CD4-positive, alpha-beta T cell treated with Interleukin-17A for 1 hour (primary cell): ENCODE measurements at regions not wholly inside any gene's neighbourhood (a gene's known extent, or its start where the extent isn't known, plus 50 kb on each side); places are given as distances from the start of the nearest gene placed in this dataset.
"Not testable (repeated sequence)": the region's sequence is repeated elsewhere in the genome, so short reads cannot be mapped to it uniquely, and the experiment has no call there.

Experiments
- DNase-seq: peaks from one replicate; pipeline ENCODE4 v3.0.0-alpha.2; 2020

GRCh38 chr6:133057352-133057751 is 183.8 kb upstream of the EYA4 start:
- no peak for DNase-seq

DNA sequence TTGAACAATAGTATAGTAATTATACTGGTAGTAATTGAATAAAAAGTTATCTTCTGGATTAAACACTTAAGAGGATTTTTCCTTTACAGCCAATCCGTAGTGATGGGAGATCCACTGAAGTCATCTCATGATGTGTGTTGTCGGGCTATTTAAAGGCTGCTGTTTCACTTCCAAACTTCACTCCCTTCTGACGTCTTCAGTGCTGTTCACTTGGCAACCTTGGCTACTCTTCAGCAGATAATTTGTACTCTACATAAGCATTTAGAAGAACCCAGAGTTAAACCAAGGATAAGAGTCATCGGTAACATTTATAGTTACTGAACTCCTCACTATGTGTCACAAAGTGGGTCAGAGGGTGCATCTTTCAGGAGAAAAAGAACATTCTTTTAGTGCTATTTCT is 179.1 kb upstream of the EYA4 start:
- DNase-seq: peak; percentile 15

- peak; percentile 23 for DNase-seq
Measured at GRCh38 chr6:133062696-133063306, 178.4 kb upstream of the EYA4 start.

GRCh38 chr6:133067960-133068359 is 173.2 kb upstream of the EYA4 start:
- DNase-seq: no peak

DNA sequence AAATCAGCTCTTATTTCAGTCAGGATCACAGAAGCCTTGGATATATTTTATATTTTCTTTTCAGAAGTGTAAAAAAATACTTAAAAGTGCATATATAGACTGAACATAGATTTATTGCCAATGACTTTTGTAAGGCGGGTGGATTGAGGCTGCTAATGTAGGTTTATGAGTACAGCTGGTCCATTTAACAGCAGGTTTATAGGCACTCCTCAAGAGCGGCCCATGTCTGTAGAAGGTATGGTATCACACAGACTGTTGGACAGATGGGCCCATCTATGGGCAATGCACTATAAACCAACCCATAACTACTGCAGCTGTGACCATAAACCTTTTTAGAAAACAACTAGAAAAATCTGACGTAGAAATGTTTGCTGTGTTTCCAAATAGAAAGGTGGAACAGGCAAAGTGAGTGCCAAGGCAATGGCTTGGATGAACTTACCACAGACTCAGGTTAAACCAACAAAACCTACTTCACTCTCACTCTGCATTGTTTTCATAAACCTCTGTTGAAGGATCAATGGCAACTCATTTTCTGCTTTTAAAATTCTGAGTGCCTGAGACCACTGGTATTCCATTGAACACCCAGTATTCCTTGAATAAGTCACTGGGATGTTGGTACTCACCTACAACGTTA is 170.6 kb upstream of the EYA4 start:
- DNase-seq: no peak

GRCh38 chr6:133079901-133080300 is 161.3 kb upstream of the EYA4 start:
- no peak for DNase-seq

GRCh38 chr6:133083248-133083967 is 157.7 kb upstream of the EYA4 start:
- no peak for DNase-seq

DNA sequence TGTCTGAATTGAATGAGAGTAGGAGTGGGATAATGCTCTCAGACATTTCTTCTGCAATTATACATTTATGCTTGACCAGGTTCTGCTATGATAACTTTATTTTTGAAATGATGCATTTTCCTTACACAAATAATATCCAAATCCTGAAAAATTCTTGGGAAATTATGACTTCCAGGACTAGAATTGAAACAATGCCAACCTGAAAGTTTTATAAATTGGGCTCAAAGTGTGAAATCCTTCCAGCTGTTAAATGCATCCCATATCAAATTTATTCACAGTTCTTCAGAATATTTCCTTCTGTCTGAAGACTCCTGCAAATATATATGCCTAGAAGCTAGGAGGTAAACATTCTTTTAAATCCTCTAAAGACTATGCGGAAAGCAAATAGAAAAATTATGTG is 155.7 kb upstream of the EYA4 start:
- no peak for DNase-seq

- no peak for DNase-seq
Measured at GRCh38 chr6:133085896-133086295, 155.3 kb upstream of the EYA4 start.

DNA sequence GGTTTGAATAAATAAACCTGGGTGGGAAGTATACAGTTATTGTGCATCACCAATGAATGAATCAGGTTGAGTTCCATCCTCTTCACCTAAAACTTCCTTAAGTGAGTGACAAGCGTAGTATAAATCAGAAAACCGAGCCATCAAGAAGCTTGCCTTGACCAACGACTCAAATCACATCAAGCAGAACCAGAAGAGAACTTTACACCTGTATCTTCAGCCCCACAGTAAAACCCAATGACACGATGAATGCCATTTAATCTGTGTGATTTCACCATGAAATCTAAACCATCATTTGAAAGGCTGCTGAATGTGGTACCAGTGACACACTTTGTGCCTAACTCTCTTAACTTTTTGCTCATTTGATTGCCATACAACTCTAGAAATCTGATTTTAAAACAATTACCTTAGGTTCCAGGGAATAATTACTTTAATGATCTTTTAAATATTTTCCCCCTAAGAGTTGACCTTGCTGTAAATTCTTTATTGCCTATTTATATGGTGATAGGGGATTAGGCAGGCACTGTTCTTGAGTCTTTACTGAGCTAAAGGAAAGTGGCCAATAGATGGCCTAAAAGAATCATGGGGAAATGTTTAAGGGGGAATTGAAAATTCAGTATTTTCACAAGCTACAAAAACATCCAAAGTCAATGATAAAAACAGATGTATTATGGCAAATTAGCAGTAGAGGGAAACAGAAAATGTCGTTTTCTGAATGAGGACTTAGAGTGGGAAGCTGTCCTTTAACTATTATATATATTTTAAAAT is 152.0 kb upstream of the EYA4 start:
- DNase-seq: no peak

DNA sequence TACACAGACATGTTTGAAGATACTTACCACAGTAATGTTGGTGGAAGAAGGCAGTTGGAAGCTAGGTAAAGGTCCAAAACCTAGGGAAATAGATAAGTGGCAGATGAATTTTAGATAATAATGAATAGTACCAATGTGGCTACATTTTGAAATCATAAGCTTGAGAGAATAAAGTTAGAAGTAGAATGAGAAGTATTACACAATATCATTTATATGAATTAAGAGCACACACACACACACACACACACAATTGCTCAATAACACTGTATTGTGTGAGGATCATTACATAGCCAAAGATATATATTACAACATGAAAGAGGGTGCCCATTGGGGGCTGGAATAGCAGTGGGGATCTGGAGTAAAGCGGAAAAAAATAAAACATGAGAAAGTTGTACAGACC is 149.0 kb upstream of the EYA4 start:
- DNase-seq: no peak

- no peak for DNase-seq
Measured at GRCh38 chr6:133092771-133093170, 148.4 kb upstream of the EYA4 start.

GRCh38 chr6:133093211-133093610 is 147.9 kb upstream of the EYA4 start:
- not testable (repeated sequence) for DNase-seq

GRCh38 chr6:133093956-133094355 is 147.2 kb upstream of the EYA4 start:
- DNase-seq: no peak

DNA sequence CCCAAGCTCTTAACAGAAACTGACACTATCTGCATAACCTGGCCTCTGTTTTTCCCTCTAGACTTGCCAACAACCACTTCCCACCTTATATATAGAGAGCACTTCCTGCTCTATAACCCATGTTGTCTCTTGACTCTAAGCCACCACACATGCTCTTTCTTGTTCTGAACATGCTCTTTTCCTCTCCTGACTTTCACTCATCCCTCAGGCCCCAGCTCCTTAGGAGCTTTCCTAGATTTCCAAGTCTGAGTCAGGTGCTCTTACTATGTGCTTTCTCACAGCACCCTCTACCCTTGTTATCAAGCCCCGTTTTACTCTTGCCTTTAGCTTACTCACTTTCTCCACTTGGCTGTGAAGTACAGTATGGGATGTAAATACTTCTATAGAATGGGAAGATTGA is 143.9 kb upstream of the EYA4 start:
- no peak for DNase-seq

DNA sequence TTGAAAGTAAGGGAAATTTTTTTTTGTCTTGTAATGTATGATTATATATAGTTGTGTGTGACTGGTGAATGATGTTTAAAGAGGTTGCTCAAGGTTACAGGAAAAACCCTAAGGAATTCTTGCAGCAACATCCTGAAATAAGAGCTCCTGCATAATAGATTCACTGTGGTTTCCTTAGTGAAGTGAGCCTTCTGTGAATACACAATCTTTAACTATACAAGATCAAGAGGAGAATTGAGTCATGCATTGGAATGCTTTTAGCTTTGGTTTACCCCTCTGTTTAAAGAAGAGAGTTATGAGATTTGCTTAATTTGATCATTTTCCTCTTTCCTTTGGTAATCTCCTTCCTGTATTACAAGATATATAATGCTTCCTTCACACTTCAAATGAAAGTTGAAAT is 141.6 kb upstream of the EYA4 start:
- no peak for DNase-seq

DNA sequence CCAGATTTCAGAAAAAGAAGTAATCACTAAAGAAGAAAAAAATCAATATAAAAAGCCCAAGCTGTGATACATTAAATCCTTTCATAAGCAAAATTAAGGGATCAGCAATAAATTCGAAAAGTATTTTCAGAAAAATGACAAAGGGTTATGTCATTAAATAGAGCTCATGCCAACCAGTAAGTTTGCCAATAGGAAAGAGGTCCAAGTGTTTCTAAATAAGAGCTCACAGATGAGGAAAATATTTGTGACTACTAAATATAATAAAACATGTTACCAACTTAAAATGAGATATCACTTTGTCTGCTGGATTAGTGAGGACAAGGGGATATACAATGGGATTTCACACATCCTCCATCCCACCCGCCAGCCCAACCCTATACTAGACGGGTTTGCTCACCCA is 140.3 kb upstream of the EYA4 start:
- DNase-seq: no peak

DNA sequence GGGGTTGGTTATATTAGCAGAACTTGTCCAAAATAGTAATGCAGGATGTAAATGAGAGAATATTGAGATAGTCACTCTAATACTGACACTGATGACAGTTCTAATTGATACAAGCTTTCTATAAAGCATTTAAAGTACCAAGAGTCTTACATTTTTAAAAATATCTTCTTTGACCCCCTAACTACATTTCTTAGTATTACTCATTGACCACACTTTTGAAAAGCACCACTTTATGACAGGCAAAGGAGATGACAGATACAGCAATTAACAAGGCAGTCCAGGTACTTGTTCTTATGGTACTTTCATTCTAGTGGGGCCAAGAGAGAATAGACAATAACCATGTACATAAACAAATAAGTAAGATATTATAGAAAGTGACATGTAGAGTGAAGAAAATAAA is 139.4 kb upstream of the EYA4 start:
- no peak for DNase-seq

- DNase-seq: no peak
Measured at GRCh38 chr6:133106934-133107333, 134.2 kb upstream of the EYA4 start.

- DNase-seq: no peak
Measured at GRCh38 chr6:133108419-133108818, 132.7 kb upstream of the EYA4 start.

GRCh38 chr6:133114973-133115372 is 126.2 kb upstream of the EYA4 start:
- no peak for DNase-seq

- no peak for DNase-seq
Measured at GRCh38 chr6:133115946-133116345, 125.2 kb upstream of the EYA4 start.

GRCh38 chr6:133128191-133128590 is 113.0 kb upstream of the EYA4 start:
- DNase-seq: no peak

- no peak for DNase-seq
Measured at GRCh38 chr6:133129556-133129955, 111.6 kb upstream of the EYA4 start.
